Dermis blood vessel endothelial cell (primary cell): ENCODE measurements at regions not wholly inside any gene's neighbourhood (a gene's known extent, or its start where the extent isn't known, plus 50 kb on each side); places are given as distances from the start of the nearest gene placed in this dataset.
"Not testable (repeated sequence)": the region's sequence is repeated elsewhere in the genome, so short reads cannot be mapped to it uniquely, and the experiment has no call there.

ENCODE experiments used
- DNase-seq: peaks from one replicate; pipeline ENCODE4 v3.0.0; 2010

- no peak for DNase-seq
Measured at GRCh38 chr2:160584972-160585494, 91.4 kb upstream of the RBMS1 start.

GRCh38 chr2:160590664-160591063, 97.1 kb upstream of the RBMS1 start:
- DNase-seq = no peak

- no peak for DNase-seq
Measured at GRCh38 chr2:160592401-160592800, 98.8 kb upstream of the RBMS1 start.

GRCh38 chr2:160592993-160593392, 99.4 kb upstream of the RBMS1 start:
- no peak for DNase-seq

- no peak for DNase-seq
Measured at GRCh38 chr2:160596441-160596840, 102.8 kb upstream of the RBMS1 start.

- not testable (repeated sequence) for DNase-seq
Measured at GRCh38 chr2:160600437-160600836, 106.8 kb upstream of the RBMS1 start.

GRCh38 chr2:160602073-160602472, 108.5 kb upstream of the RBMS1 start:
- DNase-seq = no peak

GRCh38 chr2:160603771-160604510, 110.3 kb upstream of the RBMS1 start:
- DNase-seq = peak; percentile 56

- no peak for DNase-seq
Measured at GRCh38 chr2:160606341-160606740, 112.7 kb upstream of the RBMS1 start.

- DNase-seq = no peak
Measured at GRCh38 chr2:160608599-160608998, 115.0 kb upstream of the RBMS1 start.

- DNase-seq = no peak
Measured at GRCh38 chr2:160609346-160609745, 115.7 kb upstream of the RBMS1 start.

- no peak for DNase-seq
Measured at GRCh38 chr2:160610041-160610440, 116.4 kb upstream of the RBMS1 start.

- DNase-seq = no peak
Measured at GRCh38 chr2:160612266-160612856, 118.8 kb upstream of the RBMS1 start.

- peak; percentile 25 for DNase-seq
Measured at GRCh38 chr2:160613466-160614153, 120.0 kb upstream of the RBMS1 start.

GRCh38 chr2:160614391-160614790, 120.8 kb upstream of the RBMS1 start:
- no peak for DNase-seq

- no peak for DNase-seq
Measured at GRCh38 chr2:160615706-160616105, 122.1 kb upstream of the RBMS1 start.

- DNase-seq = no peak
Measured at GRCh38 chr2:160616149-160616548, 122.5 kb upstream of the RBMS1 start.

GRCh38 chr2:160621748-160622147, 128.1 kb upstream of the RBMS1 start:
- DNase-seq = no peak

- DNase-seq = not testable (repeated sequence)
Measured at GRCh38 chr2:160628020-160628637, 134.5 kb upstream of the RBMS1 start.

- no peak for DNase-seq
Measured at GRCh38 chr2:160628811-160629210, 135.2 kb upstream of the RBMS1 start.

- DNase-seq = no peak
Measured at GRCh38 chr2:160630801-160631590, 137.4 kb upstream of the RBMS1 start.
